ENCODE measurements at regions not wholly inside any gene's neighbourhood (a gene's known extent, or its start where the extent isn't known, plus 50 kb on each side); places are given as distances from the start of the nearest gene placed in this dataset.

- WGBS, 2 donors (ENCODE audit: low coverage in 1 of 2): 100% methylated on average over 2 of the region's 13 CpGs; no CpG with 5 or more reads in 1 of the 2 donors
- no peaks in the 10 kb centered on the region for H3K9me3 ChIP-seq
- no peak for ATAC-seq
- no peak overlapping the region for H3K27ac ChIP-seq
- no peaks in the 10 kb centered on the region for H3K4me1 ChIP-seq
- no peak overlapping the region for H3K4me3 ChIP-seq
- H3K36me3 ChIP-seq: no peaks in the 10 kb centered on the region
- no peak for TF ChIP-seq POLR2A (IDR thresholded peaks at IDR 0.05)
- no peak for TF ChIP-seq POLR2AphosphoS5 (IDR thresholded peaks at IDR 0.05)
- TF ChIP-seq CTCF (IDR thresholded peaks at IDR 0.05): no peak
- TF ChIP-seq EP300 (IDR thresholded peaks at IDR 0.05): no peak
- H3K27me3 ChIP-seq: peaks cover 79% of the 10 kb centered on the region
Measured at GRCh38 chr17:79560527-79560926, 50.3 kb downstream of the RBFOX3 start.

GRCh38 chr17:79559111-79559887 is 51.6 kb downstream of the RBFOX3 start:
- no peak for TF ChIP-seq EP300 (IDR thresholded peaks at IDR 0.05)
- no peak for TF ChIP-seq POLR2AphosphoS5 (IDR thresholded peaks at IDR 0.05)
- TF ChIP-seq POLR2A (IDR thresholded peaks at IDR 0.05): no peak
- no peak for TF ChIP-seq CTCF (IDR thresholded peaks at IDR 0.05)
- Histone ChIP-seq H3K9me3 (no peaks in the 10 kb centered on the region), H3K4me3 (no peak overlapping the region), H3K4me1 (no peaks in the 10 kb centered on the region), H3K27me3 (peaks cover 75% of the 10 kb centered on the region), H3K27ac (no peak overlapping the region), H3K36me3 (no peaks in the 10 kb centered on the region)
- ATAC-seq: no peak
- 97% methylated on average over 2 of the region's 2 CpGs; no CpG with 5 or more reads in 1 of the 2 donors for WGBS, 2 donors (ENCODE audit: low coverage in 1 of 2)

GRCh38 chr17:79558091-79558900 is 52.6 kb downstream of the RBFOX3 start:
- H3K36me3 ChIP-seq: no peaks in the 10 kb centered on the region
- no peak for ATAC-seq
- no peaks in the 10 kb centered on the region for H3K4me1 ChIP-seq
- H3K4me3 ChIP-seq: no peak overlapping the region
- H3K27ac ChIP-seq: no peak overlapping the region
- H3K9me3 ChIP-seq: no peaks in the 10 kb centered on the region
- TF ChIP-seq EP300 (IDR thresholded peaks at IDR 0.05) (no peak), CTCF (IDR thresholded peaks at IDR 0.05) (no peak), POLR2A (IDR thresholded peaks at IDR 0.05) (no peak)
- H3K27me3 ChIP-seq: peaks cover 72% of the 10 kb centered on the region
- 15 to 20% methylated on average over 1 to 7 of the region's 24 CpGs for WGBS, 2 donors (ENCODE audit: low coverage in 1 of 2)

- Histone ChIP-seq H3K4me3 (no peak overlapping the region), H3K9me3 (peaks cover 0 to 7% (median 0%) of the 10 kb centered on the region in 3 donors), H3K36me3 (no peaks in the 10 kb centered on the region), H3K4me1 (no peaks in the 10 kb centered on the region), H3K27me3 (peaks cover 66% of the 10 kb centered on the region), H3K27ac (no peak overlapping the region)
- TF ChIP-seq EP300 (IDR thresholded peaks at IDR 0.05): no peak
- TF ChIP-seq CTCF (IDR thresholded peaks at IDR 0.05): no peak
- no peak for TF ChIP-seq POLR2A (IDR thresholded peaks at IDR 0.05)
- no peak for TF ChIP-seq POLR2AphosphoS5 (IDR thresholded peaks at IDR 0.05)
- ATAC-seq: no peak
- 39 to 46% methylated on average over 10 to 18 of the region's 22 CpGs for WGBS, 2 donors (ENCODE audit: low coverage in 1 of 2)
Measured at GRCh38 chr17:79557276-79558090, 53.4 kb downstream of the RBFOX3 start.
